ENCODE measurements at regions not wholly inside any gene's neighbourhood (a gene's known extent, or its start where the extent isn't known, plus 50 kb on each side); places are given as distances from the start of the nearest gene placed in this dataset.

DNA sequence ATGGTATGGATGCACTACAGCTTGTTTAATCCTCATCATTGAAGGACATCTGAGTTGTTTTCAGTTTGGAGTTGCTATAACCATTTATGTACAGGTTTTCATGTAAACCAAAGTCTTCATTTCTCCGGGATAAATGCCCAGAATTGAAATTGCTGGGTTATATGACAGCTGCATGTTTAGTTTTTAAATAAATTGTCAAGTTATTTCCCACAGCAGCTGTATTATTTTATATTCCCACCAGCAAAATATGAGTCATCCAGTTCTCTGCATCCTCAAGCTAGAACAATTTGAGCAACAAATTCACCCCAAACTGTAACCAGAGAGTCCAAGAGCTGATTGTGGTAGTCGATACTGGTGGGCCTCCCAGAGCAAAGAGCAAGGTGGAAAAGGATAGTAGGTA lies 125.6 kb upstream of the PRNP start:
- DNase-seq (ENCODE audit: low read depth, low spot score), result no peak
- Histone ChIP-seq H3K4me2 (ENCODE audit: low read length) (no peak overlapping the region), H3K36me3 (ENCODE audit: control insufficient read depth in 1 of 2, insufficient read depth in 2 of 2, low read length in 2 of 2) (no peaks in the 10 kb centered on the region), H3K4me1 (ENCODE audit: control insufficient read depth in 1 of 2, insufficient read depth in 2 of 2, low read length in 2 of 2) (peaks cover 5 to 8% of the 10 kb centered on the region in 2 experiments), H2AFZ (ENCODE audit: low read depth, low read length, poor library complexity, severe bottlenecking) (no peak overlapping the region), H3K9ac (ENCODE audit: low read length) (no peak overlapping the region), H3K27ac (ENCODE audit: low read depth, low read length) (no peak overlapping the region), H3K27me3 (ENCODE audit: insufficient read depth, low read length) (no peaks in the 10 kb centered on the region), H3K9me3 (ENCODE audit: control insufficient read depth in 1 of 2, insufficient read depth in 1 of 2, low read depth in 1 of 2, low read length in 2 of 2) (no peaks in the 10 kb centered on the region), H3K79me2 (ENCODE audit: insufficient read depth, low read length) (no peaks in the 10 kb centered on the region), H4K20me1 (ENCODE audit: insufficient read depth) (no peaks in the 10 kb centered on the region), H3K9me2 (ENCODE audit: insufficient read depth) (no peaks in the 10 kb centered on the region), H3K4me3 (replicated peaks in 1 of 2; ENCODE audit: low read depth in 1 of 2, low read length in 2 of 2) (no peak overlapping the region)
- no peak for ATAC-seq
- ChIA-PET CTCF (no interaction called here), POLR2A (no interaction called here), RAD21 (ENCODE audit: low non-redundant PET in 1 of 2, low total read pairs in 2 of 2, uncharacterized antibody in 2 of 2, unreplicated experiment in 2 of 2) (no interaction called here)
- TF ChIP-seq FOSL1 (IDR thresholded peaks at IDR 0.05; ENCODE audit: low read depth) (no peak), SP1 (IDR thresholded peaks at IDR 0.05; ENCODE audit: low read depth) (no peak), TCF7L2 (IDR thresholded peaks at IDR 0.05; ENCODE audit: borderline replicate concordance, extremely low read depth, insufficient read depth, insufficient read length) (no peak), EZH2phosphoT487 (IDR thresholded peaks at IDR 0.05; ENCODE audit: borderline replicate concordance) (no peak), JUND (IDR thresholded peaks at IDR 0.05) (no peak), SIN3A (IDR thresholded peaks at IDR 0.05; ENCODE audit: low read depth) (no peak), ELF1 (IDR thresholded peaks at IDR 0.05; ENCODE audit: borderline replicate concordance, low read depth) (no peak), CBX3 (IDR thresholded peaks at IDR 0.05; ENCODE audit: low read depth) (no peak), RAD21 (IDR thresholded peaks at IDR 0.05; ENCODE audit: low read depth) (no peak), EZH2 (IDR thresholded peaks at IDR 0.05) (no peak), ZNF274 (IDR thresholded peaks at IDR 0.05; ENCODE audit: low read depth, low read length) (no peak), YY1 (IDR thresholded peaks at IDR 0.05; ENCODE audit: extremely low read depth, insufficient replicate concordance, low read depth, low read length) (no peak), EGR1 (IDR thresholded peaks at IDR 0.05; ENCODE audit: low read depth) (no peak), POLR2A (IDR thresholded peaks at IDR 0.05; ENCODE audit: borderline replicate concordance, extremely low read depth, insufficient read depth, insufficient read length) (no peak), SRF (IDR thresholded peaks at IDR 0.05; ENCODE audit: low read depth) (no peak), CEBPB (IDR thresholded peaks at IDR 0.05; ENCODE audit: low read depth) (no peak), ZFX (IDR thresholded peaks at IDR 0.05) (no peak)
- TF ChIP-seq, protein P1, sequence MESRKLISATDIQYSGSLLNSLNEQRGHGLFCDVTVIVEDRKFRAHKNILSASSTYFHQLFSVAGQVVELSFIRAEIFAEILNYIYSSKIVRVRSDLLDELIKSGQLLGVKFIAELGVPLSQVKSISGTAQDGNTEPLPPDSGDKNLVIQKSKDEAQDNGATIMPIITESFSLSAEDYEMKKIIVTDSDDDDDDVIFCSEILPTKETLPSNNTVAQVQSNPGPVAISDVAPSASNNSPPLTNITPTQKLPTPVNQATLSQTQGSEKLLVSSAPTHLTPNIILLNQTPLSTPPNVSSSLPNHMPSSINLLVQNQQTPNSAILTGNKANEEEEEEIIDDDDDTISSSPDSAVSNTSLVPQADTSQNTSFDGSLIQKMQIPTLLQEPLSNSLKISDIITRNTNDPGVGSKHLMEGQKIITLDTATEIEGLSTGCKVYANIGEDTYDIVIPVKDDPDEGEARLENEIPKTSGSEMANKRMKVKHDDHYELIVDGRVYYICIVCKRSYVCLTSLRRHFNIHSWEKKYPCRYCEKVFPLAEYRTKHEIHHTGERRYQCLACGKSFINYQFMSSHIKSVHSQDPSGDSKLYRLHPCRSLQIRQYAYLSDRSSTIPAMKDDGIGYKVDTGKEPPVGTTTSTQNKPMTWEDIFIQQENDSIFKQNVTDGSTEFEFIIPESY (IDR thresholded peaks at IDR 0.05; ENCODE audit: extremely low read depth, insufficient replicate concordance, low read length), result no peak
- TF ChIP-seq, protein P2, sequence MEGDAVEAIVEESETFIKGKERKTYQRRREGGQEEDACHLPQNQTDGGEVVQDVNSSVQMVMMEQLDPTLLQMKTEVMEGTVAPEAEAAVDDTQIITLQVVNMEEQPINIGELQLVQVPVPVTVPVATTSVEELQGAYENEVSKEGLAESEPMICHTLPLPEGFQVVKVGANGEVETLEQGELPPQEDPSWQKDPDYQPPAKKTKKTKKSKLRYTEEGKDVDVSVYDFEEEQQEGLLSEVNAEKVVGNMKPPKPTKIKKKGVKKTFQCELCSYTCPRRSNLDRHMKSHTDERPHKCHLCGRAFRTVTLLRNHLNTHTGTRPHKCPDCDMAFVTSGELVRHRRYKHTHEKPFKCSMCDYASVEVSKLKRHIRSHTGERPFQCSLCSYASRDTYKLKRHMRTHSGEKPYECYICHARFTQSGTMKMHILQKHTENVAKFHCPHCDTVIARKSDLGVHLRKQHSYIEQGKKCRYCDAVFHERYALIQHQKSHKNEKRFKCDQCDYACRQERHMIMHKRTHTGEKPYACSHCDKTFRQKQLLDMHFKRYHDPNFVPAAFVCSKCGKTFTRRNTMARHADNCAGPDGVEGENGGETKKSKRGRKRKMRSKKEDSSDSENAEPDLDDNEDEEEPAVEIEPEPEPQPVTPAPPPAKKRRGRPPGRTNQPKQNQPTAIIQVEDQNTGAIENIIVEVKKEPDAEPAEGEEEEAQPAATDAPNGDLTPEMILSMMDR (IDR thresholded peaks at IDR 0.05 in 2 of 3, conservative IDR thresholded peaks at IDR 0.05 in 1 of 3; ENCODE audit: borderline replicate concordance in 1 of 3, insufficient read depth in 1 of 3, low read depth in 2 of 3, low read length in 2 of 3), result no peak
- TF ChIP-seq, protein P3, sequence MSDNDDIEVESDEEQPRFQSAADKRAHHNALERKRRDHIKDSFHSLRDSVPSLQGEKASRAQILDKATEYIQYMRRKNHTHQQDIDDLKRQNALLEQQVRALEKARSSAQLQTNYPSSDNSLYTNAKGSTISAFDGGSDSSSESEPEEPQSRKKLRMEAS (IDR thresholded peaks at IDR 0.05), result no peak
- BruUV-seq (replicated peaks), result no TSS peak
- intact Hi-C loops (cut with micrococcal nuclease), result no loop called here
